ENCODE measurements at regions not wholly inside any gene's neighbourhood (a gene's known extent, or its start where the extent isn't known, plus 50 kb on each side); places are given as distances from the start of the nearest gene placed in this dataset.
"Not testable (repeated sequence)": the region's sequence is repeated elsewhere in the genome, so short reads cannot be mapped to it uniquely, and the experiment has no call there.

DNA sequence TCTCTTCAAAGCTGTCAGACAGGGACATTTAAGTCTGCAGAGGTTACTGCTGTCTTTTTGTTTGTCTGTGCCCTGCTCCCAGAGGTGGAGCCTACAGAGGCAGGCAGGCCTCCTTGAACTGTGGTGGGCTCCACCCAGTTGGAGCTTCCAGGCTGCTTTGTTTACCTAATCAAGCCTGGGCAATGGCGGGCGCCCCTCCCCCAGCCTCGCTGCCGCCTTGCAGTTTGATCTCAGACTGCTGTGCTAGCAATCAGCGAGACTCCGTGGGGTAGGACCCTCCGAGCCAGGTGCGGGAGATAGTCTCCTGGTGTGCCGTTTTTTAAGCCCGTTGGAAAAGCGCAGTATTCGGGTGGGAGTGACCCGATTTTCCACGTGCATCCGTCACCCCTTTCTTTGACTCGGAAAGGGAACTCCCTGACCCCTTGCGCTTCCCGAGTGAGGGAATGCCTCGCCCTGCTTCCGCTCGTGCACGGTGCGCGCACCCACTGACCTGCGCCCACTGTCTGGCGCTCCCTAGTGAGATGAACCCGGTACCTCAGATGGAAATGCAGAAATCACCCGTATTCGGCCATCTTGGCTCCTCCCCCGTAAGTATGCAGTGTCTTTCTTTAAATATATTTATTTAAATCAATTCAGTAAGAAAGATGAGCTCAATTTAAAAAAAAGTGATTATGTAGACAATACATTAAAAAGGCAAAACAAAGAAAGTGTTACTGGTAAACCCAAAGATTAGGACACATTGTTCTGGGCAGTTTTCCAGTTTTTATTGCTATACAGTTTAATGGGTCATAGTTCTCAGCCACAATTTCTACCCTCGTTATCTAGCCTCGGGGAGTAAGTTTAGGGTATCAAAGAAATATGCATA lies 91.2 kb upstream of the GRM7 start:
- intact Hi-C loops (cut with micrococcal nuclease); CTCF ChIA-PET; H3K36me3 ChIP-seq (ENCODE audit: control insufficient read depth in 2 of 3, insufficient read depth in 3 of 3, low read length in 3 of 3); H3K36me3 Mint-ChIP-seq; H3K4me3 Mint-ChIP-seq; POLR2A ChIA-PET; H3K9me3 ChIP-seq (ENCODE audit: control insufficient read depth in 2 of 3, low read length in 3 of 3); H3K27me3 ChIP-seq (ENCODE audit: control insufficient read depth in 2 of 2, insufficient read depth in 2 of 2, low read length in 2 of 2); DNase-seq; H3K27ac Mint-ChIP-seq; H3K4me1 Mint-ChIP-seq; H3K27me3 Mint-ChIP-seq; H3K27ac ChIP-seq (ENCODE audit: low read depth, low read length); ATAC-seq; H3K4me3 ChIP-seq (ENCODE audit: low read length); H3K4me1 ChIP-seq (ENCODE audit: control insufficient read depth in 2 of 2, insufficient read depth in 2 of 2, low read length in 2 of 2): not testable (repeated sequence)
- peaks cover 0 to 16% (median 4%) of the 10 kb centered on the region in 11 donors for H3K9me3 Mint-ChIP-seq

DNA sequence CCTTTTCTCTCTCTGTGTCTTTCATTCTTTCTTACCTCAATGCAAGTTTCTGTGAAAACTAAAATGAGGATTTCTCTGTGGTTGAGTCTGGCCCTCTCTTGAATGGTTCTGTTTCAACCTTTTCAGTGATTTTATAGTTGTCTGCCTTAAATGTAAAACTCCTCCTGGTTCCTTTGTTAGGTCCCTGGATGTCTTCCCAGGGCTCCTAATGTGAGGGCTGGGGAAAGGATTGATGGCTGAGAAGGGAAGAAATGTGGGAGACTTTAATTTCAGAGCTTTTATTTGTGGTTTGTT lies 90.6 kb upstream of the GRM7 start:
- ATAC-seq, result no peak
- no peak overlapping the region for H3K4me3 Mint-ChIP-seq
- ChIA-PET POLR2A (no interaction called here), CTCF (no interaction called here)
- Histone ChIP-seq H3K9me3 (ENCODE audit: control insufficient read depth in 2 of 3, low read length in 3 of 3) (no peaks in the 10 kb centered on the region), H3K27ac (ENCODE audit: low read depth, low read length) (no peak overlapping the region), H3K4me3 (ENCODE audit: low read length) (no peak overlapping the region), H3K36me3 (ENCODE audit: control insufficient read depth in 2 of 3, insufficient read depth in 3 of 3, low read length in 3 of 3) (no peaks in the 10 kb centered on the region), H3K27me3 (ENCODE audit: control insufficient read depth in 2 of 2, insufficient read depth in 2 of 2, low read length in 2 of 2) (no peaks in the 10 kb centered on the region), H3K4me1 (ENCODE audit: control insufficient read depth in 2 of 2, insufficient read depth in 2 of 2, low read length in 2 of 2) (no peaks in the 10 kb centered on the region)
- H3K36me3 Mint-ChIP-seq, result no peaks in the 10 kb centered on the region
- no peaks in the 10 kb centered on the region for H3K27me3 Mint-ChIP-seq
- no peak for DNase-seq
- intact Hi-C loops (cut with micrococcal nuclease), result no loop called here
- H3K4me1 Mint-ChIP-seq, result no peaks in the 10 kb centered on the region
- no peak overlapping the region for H3K27ac Mint-ChIP-seq
- peaks cover 0 to 16% (median 4%) of the 10 kb centered on the region in 11 donors for H3K9me3 Mint-ChIP-seq

GRCh38 chr3:6771171-6771570 lies 89.7 kb upstream of the GRM7 start:
- intact Hi-C loops (cut with micrococcal nuclease), result no loop called here
- no peak overlapping the region for H3K27ac ChIP-seq (ENCODE audit: low read depth, low read length)
- H3K4me3 Mint-ChIP-seq, result no peak overlapping the region
- no peak for DNase-seq
- POLR2A ChIA-PET, result no interaction called here
- no peak overlapping the region for H3K27ac Mint-ChIP-seq
- peaks cover 0 to 16% (median 4%) of the 10 kb centered on the region in 11 donors for H3K9me3 Mint-ChIP-seq
- H3K36me3 Mint-ChIP-seq, result no peaks in the 10 kb centered on the region
- no peak for ATAC-seq
- no peaks in the 10 kb centered on the region for H3K4me1 Mint-ChIP-seq
- no peak overlapping the region for H3K4me3 ChIP-seq (ENCODE audit: low read length)
- no peaks in the 10 kb centered on the region for H3K36me3 ChIP-seq (ENCODE audit: control insufficient read depth in 2 of 3, insufficient read depth in 3 of 3, low read length in 3 of 3)
- no peaks in the 10 kb centered on the region for H3K27me3 ChIP-seq (ENCODE audit: control insufficient read depth in 2 of 2, insufficient read depth in 2 of 2, low read length in 2 of 2)
- no peaks in the 10 kb centered on the region for H3K9me3 ChIP-seq (ENCODE audit: control insufficient read depth in 2 of 3, low read length in 3 of 3)
- CTCF ChIA-PET, result no interaction called here
- H3K4me1 ChIP-seq (ENCODE audit: control insufficient read depth in 2 of 2, insufficient read depth in 2 of 2, low read length in 2 of 2), result no peaks in the 10 kb centered on the region
- no peaks in the 10 kb centered on the region for H3K27me3 Mint-ChIP-seq

GRCh38 chr3:6779140-6779539 lies 81.8 kb upstream of the GRM7 start:
- CTCF ChIA-PET, result no interaction called here
- Mint-ChIP-seq H3K4me1 (no peaks in the 10 kb centered on the region), H3K36me3 (no peaks in the 10 kb centered on the region), H3K27ac (no peak overlapping the region), H3K4me3 (no peak overlapping the region), H3K27me3 (no peaks in the 10 kb centered on the region), H3K9me3 (peaks cover 0 to 14% (median 3%) of the 10 kb centered on the region in 11 donors)
- H3K4me1 ChIP-seq (ENCODE audit: control insufficient read depth in 2 of 2, insufficient read depth in 2 of 2, low read length in 2 of 2), result no peaks in the 10 kb centered on the region
- POLR2A ChIA-PET, result no interaction called here
- H3K27me3 ChIP-seq (ENCODE audit: control insufficient read depth in 2 of 2, insufficient read depth in 2 of 2, low read length in 2 of 2), result no peaks in the 10 kb centered on the region
- H3K9me3 ChIP-seq (ENCODE audit: control insufficient read depth in 2 of 3, low read length in 3 of 3), result no peaks in the 10 kb centered on the region
- ATAC-seq, result no peak
- intact Hi-C loops (cut with micrococcal nuclease), result no loop called here
- no peaks in the 10 kb centered on the region for H3K36me3 ChIP-seq (ENCODE audit: control insufficient read depth in 2 of 3, insufficient read depth in 3 of 3, low read length in 3 of 3)
- no peak for DNase-seq
- H3K27ac ChIP-seq (ENCODE audit: low read depth, low read length), result no peak overlapping the region
- no peak overlapping the region for H3K4me3 ChIP-seq (ENCODE audit: low read length)

DNA sequence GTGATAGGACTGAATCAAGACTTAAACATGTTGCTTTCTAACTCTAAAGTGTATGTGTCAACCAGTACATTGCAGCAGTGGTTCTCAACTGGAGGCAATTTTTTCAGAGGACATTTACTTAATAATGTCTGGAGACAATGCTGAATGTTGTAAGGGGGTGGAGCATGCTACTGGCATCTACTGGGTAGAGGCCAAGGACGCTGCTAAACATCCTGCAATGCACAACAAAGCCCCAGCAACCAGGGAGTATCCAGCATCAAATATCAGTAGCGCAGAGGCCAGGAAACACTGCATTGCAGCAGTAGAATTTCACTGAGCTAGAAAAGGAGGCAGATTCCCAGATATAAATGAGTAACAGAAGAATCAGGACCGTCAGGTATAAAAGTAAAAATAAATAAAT lies 79.8 kb upstream of the GRM7 start:
- Mint-ChIP-seq H3K27ac (no peak overlapping the region), H3K36me3 (no peaks in the 10 kb centered on the region), H3K4me3 (no peak overlapping the region), H3K9me3 (peaks cover 0 to 14% (median 1%) of the 10 kb centered on the region in 11 donors), H3K4me1 (no peaks in the 10 kb centered on the region), H3K27me3 (no peaks in the 10 kb centered on the region)
- POLR2A ChIA-PET, result no interaction called here
- no peaks in the 10 kb centered on the region for H3K27me3 ChIP-seq (ENCODE audit: control insufficient read depth in 2 of 2, insufficient read depth in 2 of 2, low read length in 2 of 2)
- ATAC-seq (no peak), DNase-seq (no peak)
- CTCF ChIA-PET, result no interaction called here
- H3K36me3 ChIP-seq (ENCODE audit: control insufficient read depth in 2 of 3, insufficient read depth in 3 of 3, low read length in 3 of 3), result no peaks in the 10 kb centered on the region
- no peak overlapping the region for H3K4me3 ChIP-seq (ENCODE audit: low read length)
- intact Hi-C loops (cut with micrococcal nuclease), result no loop called here
- no peaks in the 10 kb centered on the region for H3K9me3 ChIP-seq (ENCODE audit: control insufficient read depth in 2 of 3, low read length in 3 of 3)
- H3K27ac ChIP-seq (ENCODE audit: low read depth, low read length), result no peak overlapping the region
- H3K4me1 ChIP-seq (ENCODE audit: control insufficient read depth in 2 of 2, insufficient read depth in 2 of 2, low read length in 2 of 2), result no peaks in the 10 kb centered on the region

DNA sequence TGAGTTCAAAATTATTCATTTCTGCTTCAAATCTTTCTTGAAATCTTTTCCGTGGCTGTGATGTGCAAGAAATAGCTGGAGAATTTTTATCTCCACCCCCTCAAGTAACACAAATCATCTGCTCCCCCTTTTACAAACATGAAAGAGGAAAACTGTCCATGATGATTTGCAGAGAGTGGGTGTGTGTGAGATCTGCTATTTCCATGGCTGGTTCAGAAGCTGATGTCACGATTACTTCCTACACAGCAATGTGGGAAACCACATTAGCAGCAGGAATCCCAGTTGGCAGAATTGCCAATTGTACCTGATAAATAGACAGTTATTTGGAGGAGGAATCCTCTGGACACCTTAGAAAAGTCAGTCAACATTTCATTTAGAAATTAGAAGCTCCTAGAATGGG lies 75.2 kb upstream of the GRM7 start:
- Histone ChIP-seq H3K4me3 (ENCODE audit: low read length) (no peak overlapping the region), H3K27ac (ENCODE audit: low read depth, low read length) (no peak overlapping the region), H3K27me3 (ENCODE audit: control insufficient read depth in 2 of 2, insufficient read depth in 2 of 2, low read length in 2 of 2) (no peaks in the 10 kb centered on the region), H3K4me1 (ENCODE audit: control insufficient read depth in 2 of 2, insufficient read depth in 2 of 2, low read length in 2 of 2) (no peaks in the 10 kb centered on the region), H3K9me3 (ENCODE audit: control insufficient read depth in 2 of 3, low read length in 3 of 3) (no peaks in the 10 kb centered on the region), H3K36me3 (ENCODE audit: control insufficient read depth in 2 of 3, insufficient read depth in 3 of 3, low read length in 3 of 3) (no peaks in the 10 kb centered on the region)
- H3K27me3 Mint-ChIP-seq, result no peaks in the 10 kb centered on the region
- no peak overlapping the region for H3K4me3 Mint-ChIP-seq
- ATAC-seq, result no peak
- H3K27ac Mint-ChIP-seq, result no peak overlapping the region
- POLR2A ChIA-PET, result no interaction called here
- CTCF ChIA-PET, result interaction anchor here (0.6 kb wide), 1 partner anchor 61 kb away, joined by 3 read pairs; no protein-coding TSS in a partner anchor
- H3K36me3 Mint-ChIP-seq, result no peaks in the 10 kb centered on the region
- intact Hi-C loops (cut with micrococcal nuclease), result no loop called here
- DNase-seq, result no peak
- H3K4me1 Mint-ChIP-seq, result no peaks in the 10 kb centered on the region
- peaks cover 0 to 5% (median 0%) of the 10 kb centered on the region in 11 donors for H3K9me3 Mint-ChIP-seq

- Mint-ChIP-seq H3K27ac (no peak overlapping the region), H3K27me3 (no peaks in the 10 kb centered on the region), H3K4me1 (no peaks in the 10 kb centered on the region), H3K4me3 (no peak overlapping the region), H3K36me3 (no peaks in the 10 kb centered on the region), H3K9me3 (peaks cover 0 to 3% (median 0%) of the 10 kb centered on the region in 11 donors)
- Histone ChIP-seq H3K9me3 (ENCODE audit: control insufficient read depth in 2 of 3, low read length in 3 of 3) (no peaks in the 10 kb centered on the region), H3K36me3 (ENCODE audit: control insufficient read depth in 2 of 3, insufficient read depth in 3 of 3, low read length in 3 of 3) (no peaks in the 10 kb centered on the region), H3K27ac (ENCODE audit: low read depth, low read length) (no peak overlapping the region), H3K4me1 (ENCODE audit: control insufficient read depth in 2 of 2, insufficient read depth in 2 of 2, low read length in 2 of 2) (no peaks in the 10 kb centered on the region), H3K27me3 (ENCODE audit: control insufficient read depth in 2 of 2, insufficient read depth in 2 of 2, low read length in 2 of 2) (no peaks in the 10 kb centered on the region), H3K4me3 (ENCODE audit: low read length) (no peak overlapping the region)
- DNase-seq, result no peak
- ATAC-seq, result no peak
- ChIA-PET CTCF (no interaction called here), POLR2A (no interaction called here)
- intact Hi-C loops (cut with micrococcal nuclease), result no loop called here
Measured at GRCh38 chr3:6791161-6791560, 69.8 kb upstream of the GRM7 start.

All from naive thymus-derived CD4-positive, alpha-beta T cell (primary cell).